GM19328 (cell line): ENCODE measurements at regions not wholly inside any gene's neighbourhood (a gene's known extent, or its start where the extent isn't known, plus 50 kb on each side); places are given as distances from the start of the nearest gene placed in this dataset.

ENCODE experiments used
- ATAC-seq: cut with Tn5 transposase; IDR thresholded peaks from one replicate; pipeline ENCODE4 v1.9.1; 2021; ENCODE audit warnings: mild to moderate bottlenecking, moderate library complexity; ENCODE audit not compliant: unreplicated experiment

- ATAC-seq: no peak
Measured at GRCh38 chr14:98731286-98731685, 540.7 kb downstream of the BCL11B start.

- ATAC-seq: no peak
Measured at GRCh38 chr14:98731701-98732100, 540.3 kb downstream of the BCL11B start.

GRCh38 chr14:98733536-98733935, 538.5 kb downstream of the BCL11B start:
- no peak for ATAC-seq

- no peak for ATAC-seq
Measured at GRCh38 chr14:98736701-98737338, 535.2 kb downstream of the BCL11B start.

- no peak for ATAC-seq
Measured at GRCh38 chr14:98741523-98741922, 530.5 kb downstream of the BCL11B start.

GRCh38 chr14:98742001-98742400, 530.0 kb downstream of the BCL11B start:
- ATAC-seq: no peak

- ATAC-seq: no peak
Measured at GRCh38 chr14:98743536-98743935, 528.5 kb downstream of the BCL11B start.

GRCh38 chr14:98748966-98749365, 523.0 kb downstream of the BCL11B start:
- ATAC-seq: no peak

GRCh38 chr14:98751110-98751509, 520.9 kb downstream of the BCL11B start:
- no peak for ATAC-seq

GRCh38 chr14:98752660-98753059, 519.3 kb downstream of the BCL11B start:
- ATAC-seq: no peak

GRCh38 chr14:98754343-98755020, 517.5 kb downstream of the BCL11B start:
- ATAC-seq: no peak

- ATAC-seq: no peak
Measured at GRCh38 chr14:98756749-98757148, 515.2 kb downstream of the BCL11B start.

- ATAC-seq: no peak
Measured at GRCh38 chr14:98758440-98758839, 513.6 kb downstream of the BCL11B start.

- no peak for ATAC-seq
Measured at GRCh38 chr14:98761993-98762392, 510.0 kb downstream of the BCL11B start.

- ATAC-seq: no peak
Measured at GRCh38 chr14:98766818-98767217, 505.2 kb downstream of the BCL11B start.

- ATAC-seq: no peak
Measured at GRCh38 chr14:98769326-98769725, 502.7 kb downstream of the BCL11B start.

GRCh38 chr14:98770151-98770550, 501.8 kb downstream of the BCL11B start:
- ATAC-seq: no peak

- no peak for ATAC-seq
Measured at GRCh38 chr14:98773814-98774213, 498.2 kb downstream of the BCL11B start.

GRCh38 chr14:98775892-98776291, 496.1 kb downstream of the BCL11B start:
- no peak for ATAC-seq

GRCh38 chr14:98782062-98782461, 489.9 kb downstream of the BCL11B start:
- ATAC-seq: no peak

GRCh38 chr14:98785578-98785977, 486.4 kb downstream of the BCL11B start:
- ATAC-seq: no peak

GRCh38 chr14:98786456-98786855, 485.5 kb downstream of the BCL11B start:
- no peak for ATAC-seq

- ATAC-seq: no peak
Measured at GRCh38 chr14:98791661-98792060, 480.3 kb downstream of the BCL11B start.
